GM12878 (cell line): ENCODE measurements at regions not wholly inside any gene's neighbourhood (a gene's known extent, or its start where the extent isn't known, plus 50 kb on each side); places are given as distances from the start of the nearest gene placed in this dataset.

Experiments used
- ATAC-seq: fragments of 200-7000 bp; cut with Tn5 transposase; 3 replicates; pipeline ENCODE4 v1.9.1; 2020; ENCODE audit warnings: mild to moderate bottlenecking, moderate library complexity
- BruUV-seq: library from RNA; stranded (reverse); fragments of 400-500 nt; replicated peaks from 2 replicates; lab custom pipeline; 2021; lab: Mats Ljungman, UMichigan
- CTCF ChIA-PET: fragments of 300-600 bp; sonication (Branson Sonifier 250); formaldehyde crosslinking; extraction: SDS; loops from one replicate; lab custom pipeline; 2021; ENCODE audit warnings: inconsistent platforms; lab: Yijun Ruan, JAX
- POLR2A ChIA-PET: fragments of 350-600 bp; formaldehyde crosslinking; extraction: SDS; loops from one replicate; lab custom pipeline; 2021; ENCODE audit warnings: inconsistent platforms; lab: Charles Lee
- RAD21 ChIA-PET: fragments of 300-600 bp; sonication (Branson Sonifier 250); formaldehyde crosslinking; loops from one replicate; lab custom pipeline; 2023; ENCODE audit warnings: antibody characterized with exemption; ENCODE audit not compliant: unreplicated experiment; lab: Charles Lee
- SMC1A ChIA-PET: fragments of 300-600 bp; sonication (Branson Sonifier 250); formaldehyde crosslinking; loops from one replicate; lab custom pipeline; 2023; ENCODE audit not compliant: unreplicated experiment, uncharacterized antibody; lab: Charles Lee
- DNase-seq: peaks from one replicate; pipeline ENCODE4 v3.0.0-alpha.2; 2011; ENCODE audit warnings: low read depth, low spot score
- FAIRE-seq: peaks from 3 replicates; lab custom pipeline; 2011; peaks lifted over from hg19 to GRCh38; lab: Jason Lieb, UNC
- H2AFZ ChIP-seq: 2 replicates; pipeline ENCODE4 v1.6.0; 2011; ENCODE audit warnings: low read depth, low read length, control low read depth; ENCODE audit not compliant: control insufficient read depth
- H3K27ac ChIP-seq: 2 replicates; pipeline ENCODE4 v1.5.1; 2011; ENCODE audit warnings: control low read depth; ENCODE audit not compliant: control insufficient read depth, insufficient read depth
- H3K27me3 ChIP-seq, 2 experiments: replicated peaks in 1 of 2; 2 replicates each; pipeline versions ENCODE4 v1.6.0 to v1.6.1; 2011; ENCODE audit warnings: low read length in 1 of 2; ENCODE audit not compliant: control insufficient read depth in 2 of 2, insufficient read depth in 2 of 2
- H3K36me3 ChIP-seq, 2 experiments: 2 replicates each; pipeline ENCODE4 v1.5.1; 2011; ENCODE audit warnings: low read length in 1 of 2; ENCODE audit not compliant: control insufficient read depth in 2 of 2, insufficient read depth in 2 of 2
- H3K4me1 ChIP-seq: 2 replicates; pipeline ENCODE4 v1.6.1; 2011; ENCODE audit warnings: mild to moderate bottlenecking, low read length, moderate library complexity, mixed read lengths; ENCODE audit not compliant: control insufficient read depth, insufficient read depth
- H3K4me2 ChIP-seq: 2 replicates; pipeline ENCODE4 v1.6.0; 2011; ENCODE audit warnings: control low read depth; ENCODE audit not compliant: control insufficient read depth, insufficient read depth
- H3K4me3 ChIP-seq: fragments of 200-600 bp; sonication (generic); 2 replicates; pipeline ENCODE4 v1.5.1; 2016
- H3K79me2 ChIP-seq: 2 replicates; pipeline ENCODE4 v1.6.0; 2011; ENCODE audit warnings: low read length; ENCODE audit not compliant: control insufficient read depth, insufficient read depth
- H3K9ac ChIP-seq: 2 replicates; pipeline ENCODE4 v1.8.0; 2011; ENCODE audit warnings: low read length, control low read depth, mixed read lengths; ENCODE audit not compliant: control insufficient read depth, insufficient read depth
- H3K9me3 ChIP-seq: replicated peaks from 3 replicates; pipeline ENCODE4 v1.5.1; 2011; ENCODE audit warnings: mild to moderate bottlenecking, low read length; ENCODE audit not compliant: control insufficient read depth, insufficient read depth
- H4K20me1 ChIP-seq: 2 replicates; pipeline ENCODE4 v1.6.0; 2011; ENCODE audit not compliant: control insufficient read depth, insufficient read depth
- BHLHE40 ChIP-seq, 2 experiments: fragments of 450-650 bp in 1 of 2; IDR thresholded peaks; 2 replicates each; pipeline ENCODE4 v1.6.1; 2011 to 2017; ENCODE audit warnings: low read depth in 2 of 2, borderline replicate concordance in 1 of 2, improper control_type of control experiment in 1 of 2, low read length in 1 of 2, mild to moderate bottlenecking in 1 of 2
- IKZF1 ChIP-seq: fragments of 450-650 bp; conservative IDR thresholded peaks from 2 replicates; pipeline ENCODE4 v1.6.1; 2017; ENCODE audit warnings: antibody characterized with exemption, mild to moderate bottlenecking
- IRF5 ChIP-seq: fragments of 450-650 bp; IDR thresholded peaks from 2 replicates; pipeline ENCODE4 v1.6.1; 2017; ENCODE audit warnings: borderline replicate concordance
- KAT2A ChIP-seq: conservative IDR thresholded peaks from 2 replicates; pipeline ENCODE4 v1.6.1; 2011; ENCODE audit warnings: low read depth, low read length; ENCODE audit not compliant: control insufficient read depth
- NBN ChIP-seq: fragments of 450-650 bp; IDR thresholded peaks from 2 replicates; pipeline ENCODE4 v1.6.1; 2016
- PBX3 ChIP-seq: IDR thresholded peaks from 2 replicates; pipeline ENCODE4 v1.6.1; 2011; ENCODE audit warnings: mild to moderate bottlenecking, low read depth, low read length, moderate library complexity; ENCODE audit not compliant: insufficient replicate concordance
- PKNOX1 ChIP-seq: fragments of 450-650 bp; IDR thresholded peaks from 2 replicates; pipeline ENCODE4 v1.6.1; 2016; ENCODE audit warnings: mild to moderate bottlenecking
- PRDM15 ChIP-seq: fragments of 450-650 bp; formaldehyde crosslinking; IDR thresholded peaks from 2 replicates; pipeline ENCODE4 v1.4.0; 2020; ENCODE audit warnings: mild to moderate bottlenecking, moderate library complexity
- RAD21 ChIP-seq: IDR thresholded peaks from 2 replicates; pipeline ENCODE4 v1.6.1; 2011; ENCODE audit warnings: mild to moderate bottlenecking, low read depth, low read length, moderate library complexity; ENCODE audit not compliant: insufficient read depth
- STAT3 ChIP-seq: IDR thresholded peaks from 2 replicates; pipeline ENCODE4 v1.6.1; 2011; ENCODE audit warnings: low read depth, low read length, improper control_type of control experiment
- ZNF687 ChIP-seq: fragments of 450-650 bp; IDR thresholded peaks from 2 replicates; pipeline ENCODE4 v1.6.1; 2017; ENCODE audit warnings: mild to moderate bottlenecking, moderate library complexity
- in situ Hi-C: fragments of 300-500 bp; cut with MboI; formaldehyde crosslinking; loops from 9 replicates; pipeline ENCODE4 v1.14.3; 2018; ENCODE audit warnings: mixed read lengths
- intact Hi-C: fragments of 100-400 bp; cut with micrococcal nuclease; formaldehyde crosslinking; loops from one replicate; pipeline ENCODE4 v1.14.2; 2022; ENCODE audit not compliant: unreplicated experiment

- no peak for TF ChIP-seq PKNOX1
These were observed 461.1 kb upstream of the TGFBR2 start (continued) for GRCh38 chr3:30145281-30145680.

- intact Hi-C loops (no loop called here), in situ Hi-C loops (no loop called here)
- Histone ChIP-seq H3K9me3 (no peaks in the 10 kb centered on the region), H3K4me3 (no peak overlapping the region), H3K4me2 (no peak overlapping the region), H3K4me1 (no peaks in the 10 kb centered on the region), H3K27me3 (no peaks in the 10 kb centered on the region), H3K9ac (no peak overlapping the region), H2AFZ (no peak overlapping the region), H3K79me2 (no peaks in the 10 kb centered on the region), H3K36me3 (no peaks in the 10 kb centered on the region), H4K20me1 (no peaks in the 10 kb centered on the region), H3K27ac (no peak overlapping the region)
- CTCF ChIA-PET = interaction anchor here (1.4 kb wide), 1 partner anchor 12 kb away, joined by 5 read pairs; no protein-coding TSS in a partner anchor
- POLR2A ChIA-PET = no interaction called here
- FAIRE-seq = no peak
- ATAC-seq = no peak
- RAD21 ChIA-PET = no interaction called here
- BruUV-seq = no TSS peak
- no peak for DNase-seq
- SMC1A ChIA-PET = no interaction called here
- TF ChIP-seq RAD21 (no peak), STAT3 (no peak), NBN (no peak), KAT2A (no peak), IKZF1 (no peak), BHLHE40 (IDR thresholded peaks at IDR 0.05; ENCODE audit: borderline replicate concordance in 1 of 2, low read depth in 2 of 2, low read length in 1 of 2) (no peak), PBX3 (no peak), IRF5 (no peak), ZNF687 (no peak), PRDM15 (CRISPR knock-in tag) (no peak)
These were observed 459.4 kb upstream of the TGFBR2 start for GRCh38 chr3:30146978-30147377.
